ENCODE measurements at regions not wholly inside any gene's neighbourhood (a gene's known extent, or its start where the extent isn't known, plus 50 kb on each side); places are given as distances from the start of the nearest gene placed in this dataset.

GRCh38 chr2:37812414-37812813 lies 112.7 kb upstream of the RMDN2 start:
- Histone ChIP-seq H3K36me3 (ENCODE audit: insufficient read depth, low read length) (no peaks in the 10 kb centered on the region), H3K9me3 (ENCODE audit: insufficient read depth, low read depth, low read length) (peaks cover 3% of the 10 kb centered on the region; the same call in 1 of the 2 replicates), H4K20me1 (ENCODE audit: insufficient read depth, low read length, poor library complexity, severe bottlenecking) (no peaks in the 10 kb centered on the region), H3K4me2 (ENCODE audit: low read depth, low read length, poor library complexity, severe bottlenecking) (no peak overlapping the region), H3K4me3 (ENCODE audit: low read length, poor library complexity, severe bottlenecking) (no peak overlapping the region), H3K79me2 (ENCODE audit: insufficient read depth, low read length) (no peaks in the 10 kb centered on the region), H3K4me1 (ENCODE audit: insufficient read depth, low read length, poor library complexity, severe bottlenecking) (peaks cover 15% of the 10 kb centered on the region), H3K9me2 (replicated peaks; ENCODE audit: low read depth, low read length) (no peaks in the 10 kb centered on the region), H3K9ac (ENCODE audit: low read depth, low read length, poor library complexity, severe bottlenecking) (no peak overlapping the region), H2AFZ (ENCODE audit: low read length) (no peak overlapping the region), H3K27me3 (ENCODE audit: insufficient read depth, low read length, poor library complexity, severe bottlenecking) (no peaks in the 10 kb centered on the region), H3F3A (ENCODE audit: low read depth) (no peaks in the 10 kb centered on the region)
- TF ChIP-seq EZH2phosphoT487 (IDR thresholded peaks at IDR 0.05; ENCODE audit: borderline replicate concordance) (no peak), CTCF (conservative IDR thresholded peaks at IDR 0.05; ENCODE audit: low read length) (no peak)

DNA sequence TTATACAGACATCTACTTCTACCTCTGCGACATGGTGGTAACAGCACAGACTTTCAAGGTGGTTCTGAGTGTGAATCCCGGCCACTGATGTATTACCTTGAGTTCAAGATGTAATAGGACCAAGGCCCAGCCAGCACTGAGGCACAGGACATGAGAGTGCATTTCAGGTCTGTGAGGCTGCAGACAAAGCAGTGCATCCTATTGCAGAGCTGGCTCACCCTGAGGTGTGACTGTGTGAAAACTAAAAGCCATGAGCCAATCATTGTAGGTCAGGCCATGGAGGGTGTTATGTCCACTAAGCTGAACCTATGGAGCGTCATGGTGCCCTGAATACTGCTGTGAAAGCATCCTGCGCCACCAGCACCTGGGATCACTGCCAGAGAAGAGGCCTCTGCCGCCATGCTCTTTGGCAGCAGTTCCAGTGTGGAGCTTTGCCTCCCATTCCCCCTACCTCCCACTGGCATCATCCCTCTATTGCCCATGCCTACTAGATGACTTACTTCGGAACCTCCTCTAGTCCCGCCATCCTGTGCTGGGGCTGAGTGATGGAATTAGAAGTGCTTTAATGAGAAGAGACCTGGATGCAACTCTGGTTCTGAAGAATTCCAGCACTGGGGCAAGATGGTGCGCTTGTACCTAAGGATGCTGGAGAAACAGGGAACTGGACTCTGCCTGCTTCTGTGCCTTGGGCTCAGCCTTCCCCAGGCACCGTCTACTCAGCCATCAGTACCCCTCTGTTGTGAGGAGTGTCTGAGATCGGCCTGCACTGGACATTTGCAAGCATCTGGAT lies 112.0 kb upstream of the RMDN2 start:
- no peaks in the 10 kb centered on the region for H3K36me3 ChIP-seq (ENCODE audit: insufficient read depth, low read length)
- no peak overlapping the region for H3K4me2 ChIP-seq (ENCODE audit: low read depth, low read length, poor library complexity, severe bottlenecking)
- H3K9ac ChIP-seq (ENCODE audit: low read depth, low read length, poor library complexity, severe bottlenecking) = no peak overlapping the region
- H3K9me3 ChIP-seq (ENCODE audit: insufficient read depth, low read depth, low read length) = no peaks in the 10 kb centered on the region
- H3K4me1 ChIP-seq (ENCODE audit: insufficient read depth, low read length, poor library complexity, severe bottlenecking) = peaks cover 17% of the 10 kb centered on the region
- H3K27me3 ChIP-seq (ENCODE audit: insufficient read depth, low read length, poor library complexity, severe bottlenecking) = no peaks in the 10 kb centered on the region
- TF ChIP-seq CTCF (conservative IDR thresholded peaks at IDR 0.05; ENCODE audit: low read length) (no peak), EZH2phosphoT487 (IDR thresholded peaks at IDR 0.05; ENCODE audit: borderline replicate concordance) (no peak)
- H3K9me2 ChIP-seq (replicated peaks; ENCODE audit: low read depth, low read length) = no peaks in the 10 kb centered on the region
- no peak overlapping the region for H2AFZ ChIP-seq (ENCODE audit: low read length)
- no peak overlapping the region for H3K4me3 ChIP-seq (ENCODE audit: low read length, poor library complexity, severe bottlenecking)
- H4K20me1 ChIP-seq (ENCODE audit: insufficient read depth, low read length, poor library complexity, severe bottlenecking) = no peaks in the 10 kb centered on the region
- no peaks in the 10 kb centered on the region for H3F3A ChIP-seq (ENCODE audit: low read depth)
- H3K79me2 ChIP-seq (ENCODE audit: insufficient read depth, low read length) = no peaks in the 10 kb centered on the region

DNA sequence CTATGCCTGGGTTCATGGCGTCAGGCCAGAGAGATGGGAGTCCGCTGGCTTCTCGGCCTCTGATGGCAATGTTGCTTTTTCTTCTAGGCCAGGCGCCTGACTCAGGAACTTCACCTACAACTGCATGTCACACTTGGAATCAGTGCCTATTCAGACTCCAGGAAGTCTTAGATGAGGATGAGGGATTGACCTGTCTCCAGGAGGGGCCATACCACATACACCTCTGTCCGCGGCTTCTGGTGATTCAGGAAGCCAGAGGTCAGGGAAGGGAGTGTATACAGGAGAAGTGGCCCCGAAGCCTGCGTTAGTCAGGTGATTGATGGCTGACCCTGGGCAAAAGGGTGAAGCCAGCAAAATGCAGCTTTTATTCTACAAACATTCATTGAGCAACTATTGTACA lies 109.1 kb upstream of the RMDN2 start:
- Histone ChIP-seq H3K4me3 (ENCODE audit: low read length, poor library complexity, severe bottlenecking) (no peak overlapping the region), H2AFZ (ENCODE audit: low read length) (no peak overlapping the region), H3F3A (ENCODE audit: low read depth) (no peaks in the 10 kb centered on the region), H3K4me2 (ENCODE audit: low read depth, low read length, poor library complexity, severe bottlenecking) (no peak overlapping the region), H3K79me2 (ENCODE audit: insufficient read depth, low read length) (no peaks in the 10 kb centered on the region), H3K9ac (ENCODE audit: low read depth, low read length, poor library complexity, severe bottlenecking) (no peak overlapping the region), H3K4me1 (ENCODE audit: insufficient read depth, low read length, poor library complexity, severe bottlenecking) (peaks cover 24% of the 10 kb centered on the region), H3K9me3 (ENCODE audit: insufficient read depth, low read depth, low read length) (peaks cover 8% of the 10 kb centered on the region), H3K27me3 (ENCODE audit: insufficient read depth, low read length, poor library complexity, severe bottlenecking) (no peaks in the 10 kb centered on the region), H3K9me2 (replicated peaks; ENCODE audit: low read depth, low read length) (no peaks in the 10 kb centered on the region), H4K20me1 (ENCODE audit: insufficient read depth, low read length, poor library complexity, severe bottlenecking) (no peaks in the 10 kb centered on the region), H3K36me3 (ENCODE audit: insufficient read depth, low read length) (no peaks in the 10 kb centered on the region)
- no peak for TF ChIP-seq EZH2phosphoT487 (IDR thresholded peaks at IDR 0.05; ENCODE audit: borderline replicate concordance)
- TF ChIP-seq CTCF (conservative IDR thresholded peaks at IDR 0.05; ENCODE audit: low read length) = no peak

Data from Loucy (cell line).